Inflammatory macrophage treated with lipopolysaccharide for 1 hour (primary cell): ENCODE measurements at regions not wholly inside any gene's neighbourhood (a gene's known extent, or its start where the extent isn't known, plus 50 kb on each side); places are given as distances from the start of the nearest gene placed in this dataset.

Source experiments
- DNase-seq, 2 donors: peaks; one replicate each; pipeline ENCODE4 v3.0.0-alpha.2; 2020 to 2022

GRCh38 chr2:217258170-217258569 is 398.3 kb upstream of the TNP1 start:
- no peak for DNase-seq

DNA sequence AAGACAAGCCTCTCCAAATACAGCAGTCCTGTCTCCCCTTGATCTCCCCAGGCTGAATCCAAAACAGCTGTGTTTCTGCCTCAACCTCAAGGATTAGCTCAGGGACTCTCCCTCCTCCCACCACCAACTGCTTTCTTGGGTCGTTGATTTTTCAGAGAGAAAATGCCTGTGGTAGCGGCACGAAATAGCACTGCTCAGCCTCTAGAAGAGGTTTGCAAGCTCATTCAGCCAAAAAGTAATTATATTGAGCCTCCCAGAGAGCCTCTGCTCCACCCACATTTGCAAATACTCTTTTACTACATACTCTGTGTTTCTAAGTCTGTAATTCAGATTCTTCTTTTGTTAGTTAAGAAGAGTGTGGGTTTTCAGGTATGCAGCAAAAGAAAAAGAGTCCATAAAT is 396.4 kb upstream of the TNP1 start:
- DNase-seq, result no peak

- DNase-seq, result no peak
Measured at GRCh38 chr2:217254111-217254510, 394.2 kb upstream of the TNP1 start.

GRCh38 chr2:217252181-217252580 is 392.3 kb upstream of the TNP1 start:
- no peak for DNase-seq

GRCh38 chr2:217250013-217250524 is 390.2 kb upstream of the TNP1 start:
- DNase-seq, result no peak

DNA sequence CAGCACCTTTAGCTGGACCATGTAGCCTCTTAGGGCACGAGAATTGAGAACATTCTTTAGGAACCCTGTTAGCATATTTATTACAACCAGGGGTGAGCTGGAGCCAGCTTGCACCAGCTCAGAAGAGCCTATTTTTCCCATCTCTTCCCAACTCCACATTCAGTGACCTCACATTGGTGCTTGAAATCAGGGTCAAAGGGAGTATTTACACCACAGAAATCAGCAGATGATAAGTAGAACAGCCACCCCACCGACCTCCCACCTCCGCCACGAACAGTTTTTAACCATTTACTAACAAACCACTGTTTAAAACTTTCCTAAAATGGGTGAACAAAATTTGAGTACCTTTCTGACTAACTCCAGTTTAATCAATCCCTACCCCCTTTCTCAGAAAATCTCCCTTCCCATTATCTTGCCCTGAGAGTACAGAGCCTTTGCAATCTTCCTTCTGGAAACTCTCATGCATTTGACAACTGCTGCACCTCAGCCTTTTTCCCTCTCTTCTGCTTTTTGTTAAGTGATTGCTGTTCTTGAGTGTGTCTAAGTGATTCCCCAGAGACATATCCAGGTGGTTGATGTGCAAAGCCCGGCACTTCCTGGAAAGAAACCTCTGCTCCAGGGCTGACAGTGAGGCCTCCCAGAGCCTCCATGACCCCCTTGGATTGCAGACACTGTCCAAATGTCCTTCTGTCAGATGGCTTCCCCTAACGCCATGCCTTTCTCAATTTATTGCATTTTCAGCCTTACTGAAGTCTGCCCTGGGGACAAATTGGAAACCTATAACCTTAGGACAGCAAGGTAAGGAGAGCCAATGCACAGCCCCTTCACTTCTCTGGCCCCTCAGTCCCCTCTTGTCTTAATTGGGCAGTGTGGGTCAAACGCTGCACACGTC is 389.5 kb upstream of the TNP1 start:
- no peak for DNase-seq

DNA sequence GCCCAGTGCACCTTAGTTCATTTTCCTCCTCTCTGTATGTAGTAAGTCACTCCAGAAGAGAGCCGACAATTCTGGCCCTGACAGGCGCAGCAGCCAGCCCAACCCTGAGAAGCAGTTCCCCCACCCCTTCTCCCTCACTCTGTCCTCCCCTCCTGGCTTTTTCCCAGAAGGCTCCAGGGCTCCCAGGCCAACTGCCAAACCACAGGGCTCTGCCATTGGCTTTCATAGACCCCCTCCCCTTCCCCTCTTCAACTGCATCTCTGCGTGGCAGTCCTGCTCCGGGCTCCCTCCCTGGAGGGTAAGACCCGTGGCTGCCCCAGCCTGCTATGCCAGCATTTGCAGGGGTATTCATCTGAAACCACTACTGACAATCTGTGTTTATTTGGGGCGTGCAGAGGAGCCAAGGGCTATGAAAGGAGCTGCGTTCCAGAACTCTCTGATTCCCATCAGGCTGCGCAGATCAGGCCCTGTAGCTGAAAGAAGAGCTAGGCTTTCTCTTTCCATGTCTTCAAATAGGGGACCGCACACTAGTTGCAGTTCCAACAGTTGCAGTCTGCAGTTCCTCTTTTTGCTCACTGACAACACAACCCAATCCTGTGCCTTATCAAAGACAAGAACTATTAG is 388.6 kb upstream of the TNP1 start:
- peak; percentile 20 to 35 for DNase-seq

DNA sequence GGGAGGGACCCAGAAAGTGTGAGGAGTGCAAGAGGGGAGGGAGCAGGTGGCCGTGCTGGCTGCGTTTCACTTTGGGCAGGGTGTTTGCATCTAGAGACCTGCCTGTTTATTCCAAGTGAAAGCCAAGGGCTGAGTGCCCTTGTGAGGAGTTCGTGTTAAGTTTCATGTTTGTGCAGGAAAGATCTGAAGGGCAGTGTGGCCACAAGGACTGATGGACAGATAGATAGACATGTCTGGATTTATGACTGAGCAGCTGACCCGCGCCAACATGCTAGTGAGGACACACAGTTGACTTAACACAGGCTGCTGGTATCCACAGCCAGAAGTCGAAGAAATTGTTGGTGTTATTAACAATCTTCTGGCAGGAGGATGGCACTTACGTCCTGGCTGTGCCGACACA is 387.6 kb upstream of the TNP1 start:
- DNase-seq, result no peak

- DNase-seq, result no peak
Measured at GRCh38 chr2:217246108-217246507, 386.2 kb upstream of the TNP1 start.

DNA sequence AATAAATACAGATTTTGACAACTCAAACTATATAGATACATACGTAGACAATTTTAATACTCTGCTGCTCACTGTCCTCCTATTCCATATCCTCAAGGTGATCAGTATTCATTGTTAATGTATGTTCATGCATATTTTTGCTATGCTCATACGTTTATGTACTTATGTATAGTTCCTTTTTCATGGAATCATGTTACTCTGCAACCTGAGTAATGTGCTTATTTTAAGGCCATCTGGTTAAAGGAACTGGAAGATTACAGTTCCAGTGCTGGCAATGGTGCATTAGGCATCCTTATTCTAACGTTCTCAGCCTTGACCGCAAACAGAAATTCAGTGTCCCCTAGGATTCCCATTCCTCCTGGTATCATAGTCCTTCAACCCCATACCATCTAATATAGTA is 385.0 kb upstream of the TNP1 start:
- no peak for DNase-seq

GRCh38 chr2:217242947-217243346 is 383.1 kb upstream of the TNP1 start:
- DNase-seq, result no peak

GRCh38 chr2:217231724-217232123 is 371.9 kb upstream of the TNP1 start:
- no peak for DNase-seq

DNA sequence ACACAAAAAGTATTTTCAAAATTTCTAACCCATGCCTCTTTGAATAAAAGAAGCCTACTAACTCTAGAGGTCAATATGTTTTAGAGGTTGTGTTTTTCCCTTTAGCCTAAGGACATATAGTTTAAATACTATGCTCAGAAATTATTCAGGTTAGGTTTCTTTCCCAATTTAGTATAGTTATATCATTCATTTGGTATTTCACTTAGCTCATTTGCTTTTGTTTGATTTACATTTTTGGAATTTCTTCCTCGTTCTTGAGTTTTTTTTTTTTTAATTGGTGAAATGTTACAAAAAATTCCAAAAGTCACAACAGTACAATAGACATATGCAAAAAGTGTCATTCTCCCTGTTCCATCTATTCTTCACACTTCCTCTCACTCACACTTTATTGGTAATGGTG is 371.3 kb upstream of the TNP1 start:
- no peak for DNase-seq

GRCh38 chr2:217228732-217229131 is 368.9 kb upstream of the TNP1 start:
- DNase-seq, result no peak

GRCh38 chr2:217227794-217228193 is 367.9 kb upstream of the TNP1 start:
- DNase-seq, result no peak

- DNase-seq, result no peak
Measured at GRCh38 chr2:217225596-217225995, 365.7 kb upstream of the TNP1 start.

DNA sequence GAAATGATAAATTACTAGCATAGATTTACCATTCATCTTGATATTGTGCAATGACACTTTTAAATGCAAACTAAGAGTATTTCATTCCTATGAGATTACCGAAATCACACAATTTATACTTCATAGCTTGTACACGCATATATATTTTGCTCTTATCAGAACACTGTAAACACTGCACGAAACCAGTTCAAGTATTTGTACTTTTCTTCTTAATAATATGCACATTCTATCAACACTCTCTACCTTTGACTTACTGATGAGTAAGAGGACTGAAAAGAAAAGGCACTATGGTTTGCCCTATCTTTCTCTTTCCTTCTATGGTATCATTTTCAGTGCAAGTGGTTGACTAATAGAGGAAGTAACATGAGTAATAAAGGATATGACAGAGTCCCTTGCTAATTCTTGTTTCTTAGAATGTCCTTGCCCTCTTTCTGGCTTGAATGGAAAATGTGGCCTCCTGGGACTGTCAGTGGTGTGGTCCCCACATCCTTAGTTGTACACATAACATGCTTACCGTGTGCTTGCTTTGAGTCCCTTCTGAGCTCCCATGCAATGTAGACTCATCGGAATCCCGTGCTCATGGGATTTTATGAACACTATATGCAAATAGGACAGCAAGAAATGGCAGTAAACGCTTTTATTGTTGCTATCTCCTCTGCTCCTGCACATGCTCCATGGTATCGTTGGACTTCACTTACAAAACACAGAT is 363.5 kb upstream of the TNP1 start:
- DNase-seq, result peak; percentile 84 to 89

GRCh38 chr2:217222309-217222910 is 362.5 kb upstream of the TNP1 start:
- DNase-seq, result peak; percentile 69 to 84

DNA sequence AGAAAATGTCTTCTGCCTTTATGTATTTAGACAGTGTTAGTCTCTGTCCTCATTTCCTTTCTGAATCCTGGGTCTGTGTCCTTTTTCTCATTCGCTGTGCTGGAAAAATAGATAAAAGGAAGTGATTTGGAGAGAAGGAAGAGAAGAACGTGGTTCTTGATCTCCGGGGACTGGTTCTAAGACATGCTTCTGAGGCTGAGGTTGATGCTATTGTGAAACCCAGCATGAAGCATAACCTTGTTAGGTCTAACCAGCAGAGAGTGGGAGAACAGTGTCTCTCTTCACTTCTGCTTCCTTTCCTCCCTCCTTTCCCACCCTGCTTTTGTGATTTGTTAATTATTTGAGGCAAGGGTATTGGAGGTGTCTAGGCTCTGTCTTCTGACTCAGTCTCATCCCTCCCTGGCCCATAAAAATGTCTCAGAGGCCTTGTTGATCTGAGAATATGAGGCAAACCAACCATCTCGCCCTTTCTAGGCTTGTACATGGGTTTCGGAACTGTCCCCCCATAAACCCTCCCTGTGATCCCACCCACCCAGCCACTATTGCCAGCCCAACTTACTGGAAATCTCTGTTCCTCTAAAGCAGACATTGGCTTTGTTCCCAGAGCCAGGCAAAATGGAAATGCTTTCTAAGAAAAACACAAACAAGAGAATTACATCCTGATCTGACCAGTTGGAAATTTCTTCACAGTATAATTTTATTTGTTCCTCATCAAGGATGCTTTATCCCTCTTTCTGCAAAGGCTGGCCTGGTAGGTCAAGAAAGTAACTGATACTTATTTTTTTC is 360.6 kb upstream of the TNP1 start:
- no peak for DNase-seq

- no peak for DNase-seq
Measured at GRCh38 chr2:217219164-217219520, 359.3 kb upstream of the TNP1 start.

GRCh38 chr2:217218269-217219163 is 358.7 kb upstream of the TNP1 start:
- peak; percentile 48 to 59 for DNase-seq
